ENCODE measurements at regions not wholly inside any gene's neighbourhood (a gene's known extent, or its start where the extent isn't known, plus 50 kb on each side); places are given as distances from the start of the nearest gene placed in this dataset.

- no peak for DNase-seq
These were observed 121.7 kb upstream of the RRP15 start for GRCh38 chr1:218163371-218163770.

- no peak for DNase-seq
These were observed 120.8 kb upstream of the RRP15 start for GRCh38 chr1:218164111-218164929.

- no peak for DNase-seq
These were observed 120.0 kb upstream of the RRP15 start for GRCh38 chr1:218164930-218165700.

DNA sequence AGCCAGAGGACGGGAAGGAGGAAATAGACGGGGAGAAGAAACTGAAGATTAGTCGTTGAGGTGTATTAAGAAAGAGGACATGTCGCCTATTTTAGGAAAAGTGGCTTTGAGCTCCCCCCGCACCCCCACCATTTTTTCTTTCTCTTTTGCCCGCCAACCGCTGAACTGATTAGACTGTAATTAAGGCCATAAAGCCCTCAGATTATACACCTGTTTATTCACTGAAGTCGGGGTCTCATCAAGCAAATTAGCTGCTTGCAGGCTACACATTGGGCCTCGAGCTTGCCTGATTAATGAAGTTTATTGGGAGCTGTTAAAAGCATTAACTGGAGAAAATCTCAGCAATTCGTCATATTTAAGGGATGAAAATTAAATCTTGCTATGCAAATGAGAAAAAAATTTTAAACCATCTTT lies 119.4 kb upstream of the RRP15 start:
- DNase-seq = no peak

GRCh38 chr1:218166268-218166945 lies 118.7 kb upstream of the RRP15 start:
- no peak for DNase-seq

DNA sequence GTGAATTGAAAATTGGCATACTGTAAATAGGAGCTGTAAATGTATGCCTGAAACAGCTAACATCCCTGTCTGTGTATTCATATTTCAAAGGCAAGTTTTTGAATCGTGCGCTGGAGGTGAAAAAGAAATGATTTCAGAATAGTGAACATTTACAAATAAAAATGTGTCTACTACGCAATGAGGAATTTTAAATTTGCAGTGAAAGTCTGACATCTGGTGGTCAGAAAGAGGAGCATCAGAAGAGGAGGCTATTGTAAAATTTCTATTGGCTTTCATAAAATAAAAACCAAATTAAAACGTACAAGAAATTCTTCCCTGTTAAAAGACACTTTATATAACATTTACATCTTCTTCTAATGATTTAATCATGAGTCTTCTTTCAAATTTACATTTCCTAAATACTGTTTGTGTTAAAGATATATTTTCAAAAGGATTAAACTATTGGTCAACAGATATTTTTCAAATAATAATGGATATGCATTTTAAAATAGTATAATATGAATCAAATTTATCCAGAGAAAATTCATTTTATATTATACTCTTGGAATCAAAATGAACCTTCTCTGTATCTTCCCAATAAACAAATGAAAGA lies 113.7 kb upstream of the RRP15 start:
- peak; percentile 12 for DNase-seq

DNA sequence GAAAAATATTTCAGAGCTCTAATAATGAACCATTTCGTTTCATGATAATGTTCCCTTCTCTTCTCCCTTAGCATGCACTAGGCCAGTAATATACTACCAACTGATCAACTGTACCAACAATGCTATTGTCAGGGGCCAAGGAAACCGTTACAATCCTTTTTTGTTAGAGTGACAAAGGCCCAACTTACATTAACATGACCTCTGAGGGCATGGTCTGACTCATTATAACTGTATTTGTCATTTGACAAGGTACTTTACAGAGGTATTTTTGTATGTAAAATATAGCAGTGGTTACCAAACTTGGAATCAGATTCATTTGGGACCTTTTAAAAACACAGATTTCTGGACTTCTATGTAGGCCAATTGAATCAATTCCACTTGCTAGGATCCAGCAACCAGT lies 102.6 kb upstream of the RRP15 start:
- no peak for DNase-seq

GRCh38 chr1:218200979-218201378 lies 84.1 kb upstream of the RRP15 start:
- no peak for DNase-seq

- DNase-seq = no peak
These were observed 83.5 kb upstream of the RRP15 start for GRCh38 chr1:218201601-218202000.

DNA sequence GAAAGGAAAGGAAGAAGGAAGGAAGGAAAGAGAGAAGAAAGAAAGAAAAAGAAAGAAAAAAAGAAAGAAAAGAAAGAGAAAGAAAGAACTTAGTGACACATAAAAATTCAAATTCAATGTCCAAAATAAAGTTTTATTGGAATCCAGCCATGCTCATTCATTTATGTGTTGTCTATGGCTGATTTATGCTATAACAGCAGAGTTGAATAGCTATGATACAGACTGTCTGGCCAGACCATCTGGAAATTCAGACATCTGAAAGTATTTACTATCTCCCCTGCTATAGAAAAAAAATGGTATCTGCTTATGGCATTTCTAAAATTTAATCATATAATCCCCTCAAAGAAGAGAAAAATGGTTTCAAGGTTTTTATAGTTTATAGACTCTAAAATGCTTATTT lies 79.4 kb upstream of the RRP15 start:
- no peak for DNase-seq

DNA sequence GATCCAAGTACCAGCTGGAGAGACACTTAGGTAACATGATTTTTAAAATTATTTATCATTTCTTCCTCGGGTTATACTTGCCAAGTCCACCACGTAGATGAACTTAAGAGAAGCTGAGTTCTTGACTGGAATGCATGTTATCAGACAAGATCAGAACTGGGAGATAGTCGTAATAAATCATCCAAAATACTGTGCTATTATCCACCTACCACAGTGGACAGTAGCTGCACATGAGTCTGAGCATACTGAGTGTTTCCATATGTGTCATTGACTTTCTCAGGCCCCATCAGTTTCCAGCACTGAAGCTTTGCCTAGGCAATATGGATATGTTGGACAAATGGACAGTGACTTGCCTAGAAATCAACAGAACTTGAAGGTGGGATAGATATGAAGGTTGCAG lies 77.9 kb upstream of the RRP15 start:
- DNase-seq = no peak

GRCh38 chr1:218209351-218209861 lies 75.7 kb upstream of the RRP15 start:
- no peak for DNase-seq

DNA sequence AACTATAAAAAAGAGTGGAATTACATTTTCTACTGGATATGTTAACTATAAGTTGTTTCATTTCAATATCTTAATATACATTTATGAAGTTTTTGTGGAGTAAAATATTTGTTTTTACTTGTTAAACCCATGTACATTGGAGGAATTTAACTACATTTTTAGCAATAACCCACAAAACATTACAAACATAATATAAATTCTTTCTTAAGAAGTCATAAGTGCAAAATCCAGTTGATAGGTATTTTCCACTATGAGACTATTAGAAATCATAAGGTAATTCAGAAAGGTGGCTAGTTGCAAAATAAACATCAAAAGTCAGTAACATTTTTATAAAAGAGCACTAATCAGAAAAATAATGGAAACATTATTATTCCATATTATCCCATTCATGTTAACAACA lies 73.9 kb upstream of the RRP15 start:
- DNase-seq = no peak

DNA sequence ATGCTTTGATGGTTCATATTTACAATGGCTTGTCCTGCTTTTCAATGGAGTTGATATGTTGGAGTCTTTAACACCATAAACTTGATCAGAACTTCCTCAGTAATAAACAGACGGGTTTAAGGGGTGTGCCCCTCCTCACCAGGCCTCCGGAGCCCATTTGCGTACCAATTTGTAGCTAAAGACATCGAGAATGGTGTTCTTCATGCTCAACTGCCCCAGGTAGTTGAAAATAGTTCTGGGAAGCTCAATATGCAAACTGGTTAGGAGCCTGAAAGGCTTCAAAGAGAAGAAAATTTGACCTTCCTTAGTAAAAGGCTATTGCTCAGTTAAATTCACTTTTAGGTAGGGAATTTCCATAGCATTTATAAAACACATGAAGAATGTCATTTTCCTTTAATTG lies 68.1 kb upstream of the RRP15 start:
- DNase-seq = no peak

GRCh38 chr1:218219460-218219859 lies 65.6 kb upstream of the RRP15 start:
- no peak for DNase-seq

DNA sequence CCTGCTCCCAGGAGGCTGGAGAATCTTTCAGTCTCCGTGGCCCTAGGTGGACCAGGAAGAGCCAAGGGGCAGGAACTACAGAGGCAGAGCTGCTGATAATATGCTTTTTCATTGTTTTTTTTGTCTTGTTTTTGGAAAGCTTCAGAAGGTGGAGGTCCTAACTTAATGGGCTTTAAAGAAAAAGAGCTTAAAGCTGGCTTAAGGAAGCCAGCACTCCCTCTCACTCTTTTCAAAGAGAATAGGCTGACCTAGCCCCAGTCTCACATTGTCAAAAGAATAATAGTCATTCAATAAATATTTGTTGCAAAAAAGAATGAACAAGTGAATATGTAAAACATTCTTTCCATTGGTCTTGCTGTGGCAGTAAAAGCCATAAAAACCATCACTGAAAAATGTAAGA lies 61.0 kb upstream of the RRP15 start:
- DNase-seq = no peak

- no peak for DNase-seq
These were observed 59.1 kb upstream of the RRP15 start for GRCh38 chr1:218226005-218226404.

Measured in NCI-H2029 (cell line).